A549 (cell line): ENCODE measurements at regions not wholly inside any gene's neighbourhood (a gene's known extent, or its start where the extent isn't known, plus 50 kb on each side); places are given as distances from the start of the nearest gene placed in this dataset.

Source experiments
- ATAC-seq, 2 experiments: fragments of 200-7000 bp in 1 of 2; fragments of >200 bp in 1 of 2; cut with Nextera tagmentation in 1 of 2; cut with Tn5 transposase in 1 of 2; 3 replicates each; pipeline versions ENCODE4 v1.8.0 to v1.9.1; 2018 to 2020; ENCODE audit warnings: mild to moderate bottlenecking in 1 of 2, moderate library complexity in 1 of 2
- CTCF ChIA-PET: fragments of 300-600 bp; sonication (Branson Sonifier 250); formaldehyde crosslinking; extraction: SDS; loops from one replicate; lab custom pipeline; 2021; ENCODE audit warnings: antibody characterized with exemption, inconsistent platforms; lab: Yijun Ruan, JAX
- POLR2A ChIA-PET: fragments of 350-600 bp; formaldehyde crosslinking; extraction: SDS; loops from one replicate; lab custom pipeline; 2021; ENCODE audit warnings: antibody characterized with exemption, inconsistent platforms; lab: Yijun Ruan, JAX
- DNase-seq, 2 experiments: peaks; one replicate each; pipeline versions ENCODE4 v3.0.0 to v3.0.0-alpha.2; 2011 to 2016; ENCODE audit warnings: low read depth in 1 of 2, low spot score in 1 of 2
- FAIRE-seq: peaks from 2 replicates; lab custom pipeline; 2011; peaks lifted over from hg19 to GRCh38; lab: Jason Lieb, UNC
- H3K27ac ChIP-seq, 2 experiments: fragments of >200 bp; sonication (Bioruptor Twin); formaldehyde crosslinking; 3 replicates each; pipeline ENCODE4 v1.5.1; 2016 to 2017
- H3K4me1 ChIP-seq: fragments of >200 bp; sonication (Bioruptor Twin); formaldehyde crosslinking; 3 replicates; pipeline ENCODE4 v1.6.1; 2016
- H3K4me2 ChIP-seq: fragments of >200 bp; sonication (Bioruptor Twin); formaldehyde crosslinking; 3 replicates; pipeline ENCODE4 v1.6.1; 2016
- H3K4me3 ChIP-seq: fragments of >200 bp; sonication (Bioruptor Twin); formaldehyde crosslinking; 3 replicates; pipeline ENCODE4 v1.5.1; 2016
- H3K9me3 ChIP-seq: fragments of >200 bp; sonication (Bioruptor Twin); formaldehyde crosslinking; 3 replicates; pipeline ENCODE4 v1.6.1; 2016
- BHLHE40 ChIP-seq: IDR thresholded peaks from 2 replicates; pipeline ENCODE4 v1.6.1; 2012; ENCODE audit warnings: low read depth, low read length, inconsistent platforms
- CBX8 ChIP-seq: fragments of 200-600 bp; sonication (generic); IDR thresholded peaks from 2 replicates; pipeline ENCODE4 v1.6.1; 2016
- CEBPB ChIP-seq, 2 experiments: fragments of >200 bp in 1 of 2; sonication (Bioruptor Twin) in 1 of 2; formaldehyde crosslinking in 1 of 2; IDR thresholded peaks; 2 replicates each; pipeline ENCODE4 v1.6.1; 2012 to 2016
- CHD4 ChIP-seq: fragments of 200-600 bp; sonication (generic); IDR thresholded peaks from 2 replicates; pipeline ENCODE4 v1.6.1; 2016; ENCODE audit warnings: antibody characterized with exemption, mild to moderate bottlenecking, borderline replicate concordance
- CTCF ChIP-seq: fragments of >200 bp; sonication (Bioruptor Twin); formaldehyde crosslinking; IDR thresholded peaks from 3 replicates; pipeline ENCODE4 v1.5.1; 2016
- EHF ChIP-seq: fragments of 250-450 bp; sonication (Bioruptor Pico); IDR thresholded peaks from 2 replicates; pipeline ENCODE4 v1.5.0; 2020; ENCODE audit warnings: mild to moderate bottlenecking
- ESRRA ChIP-seq: fragments of 150-350 bp; IDR thresholded peaks from 2 replicates; pipeline ENCODE4 v1.6.1; 2014; ENCODE audit warnings: mild to moderate bottlenecking, low read length, borderline replicate concordance
- FOSB ChIP-seq: fragments of 250-450 bp; sonication (Bioruptor Pico); IDR thresholded peaks from 2 replicates; pipeline ENCODE4 v1.5.0; 2020; ENCODE audit warnings: mild to moderate bottlenecking, moderate library complexity
- FOSL2 ChIP-seq, 2 experiments: fragments of 450-650 bp in 1 of 2; fragments of >200 bp in 1 of 2; sonication (Bioruptor Twin) in 1 of 2; formaldehyde crosslinking; IDR thresholded peaks; 2 replicates each; pipeline versions ENCODE4 v1.5.0 to v1.6.1; 2016 to 2020; ENCODE audit warnings: mild to moderate bottlenecking in 1 of 2, moderate library complexity in 1 of 2
- FOXS1 ChIP-seq: fragments of 250-450 bp; sonication (Bioruptor Pico); IDR thresholded peaks from 2 replicates; pipeline ENCODE4 v1.5.0; 2020; ENCODE audit warnings: mild to moderate bottlenecking, moderate library complexity
- GATA3 ChIP-seq: IDR thresholded peaks from 2 replicates; pipeline ENCODE4 v1.6.1; 2012; ENCODE audit warnings: borderline replicate concordance
- HES2 ChIP-seq: fragments of >200 bp; sonication (Bioruptor Twin); formaldehyde crosslinking; IDR thresholded peaks from 2 replicates; pipeline ENCODE4 v1.6.1; 2016
- HEYL ChIP-seq: fragments of 250-450 bp; sonication (Bioruptor Pico); IDR thresholded peaks from 2 replicates; pipeline ENCODE4 v1.8.0; 2021; ENCODE audit warnings: mild to moderate bottlenecking, moderate library complexity
- HOXB5 ChIP-seq: fragments of 250-450 bp; sonication (Bioruptor Pico); IDR thresholded peaks from 2 replicates; pipeline ENCODE4 v1.5.0; 2020; ENCODE audit warnings: mild to moderate bottlenecking, moderate library complexity
- JUNB ChIP-seq: fragments of >200 bp; sonication (Bioruptor Twin); formaldehyde crosslinking; IDR thresholded peaks from 2 replicates; pipeline ENCODE4 v1.6.1; 2016
- KDM5A ChIP-seq: fragments of 200-600 bp; sonication (generic); IDR thresholded peaks from 2 replicates; pipeline ENCODE4 v1.6.1; 2016; ENCODE audit warnings: antibody characterized with exemption, mild to moderate bottlenecking
- MAFK ChIP-seq: fragments of 450-650 bp; IDR thresholded peaks from 2 replicates; pipeline ENCODE4 v1.6.1; 2014; ENCODE audit not compliant: partially characterized antibody
- MAX ChIP-seq: IDR thresholded peaks from 2 replicates; pipeline ENCODE4 v1.6.1; 2012
- MAZ ChIP-seq: fragments of 150-350 bp; IDR thresholded peaks from 2 replicates; pipeline ENCODE4 v1.6.1; 2014; ENCODE audit warnings: antibody characterized with exemption, low read depth, low read length, borderline replicate concordance
- PBX3 ChIP-seq: IDR thresholded peaks from 2 replicates; pipeline ENCODE4 v1.6.1; 2012
- PHF8 ChIP-seq: fragments of 200-600 bp; sonication (generic); IDR thresholded peaks from 2 replicates; pipeline ENCODE4 v1.6.1; 2016; ENCODE audit warnings: low read depth, mild to moderate bottlenecking, antibody characterized with exemption, moderate library complexity, borderline replicate concordance
- POLR2A ChIP-seq: IDR thresholded peaks from 2 replicates; pipeline ENCODE4 v1.6.1; 2012; ENCODE audit warnings: mild to moderate bottlenecking, low read length
- RAD21 ChIP-seq, 2 experiments: fragments of >200 bp in 1 of 2; sonication (Bioruptor Twin) in 1 of 2; formaldehyde crosslinking in 1 of 2; IDR thresholded peaks in 1 of 2; conservative IDR thresholded peaks in 1 of 2; 2 replicates in 1 of 2; 3 replicates in 1 of 2; pipeline ENCODE4 v1.6.1; 2012 to 2018; ENCODE audit warnings: inconsistent platforms in 1 of 2
- RCOR1 ChIP-seq: fragments of 150-350 bp; IDR thresholded peaks from 2 replicates; pipeline ENCODE4 v1.6.1; 2014; ENCODE audit warnings: antibody characterized with exemption, low read length, low read depth
- RFX5 ChIP-seq: fragments of 450-650 bp; IDR thresholded peaks from 2 replicates; pipeline ENCODE4 v1.7.1; 2014; ENCODE audit warnings: antibody characterized with exemption, mild to moderate bottlenecking, moderate library complexity
- TFCP2L1 ChIP-seq: fragments of 250-450 bp; sonication (Bioruptor Pico); IDR thresholded peaks from 2 replicates; pipeline ENCODE4 v1.5.0; 2021; ENCODE audit warnings: mild to moderate bottlenecking
- USF2 ChIP-seq: fragments of 450-650 bp; IDR thresholded peaks from 2 replicates; pipeline ENCODE4 v1.6.1; 2014; ENCODE audit warnings: antibody characterized with exemption
- ZFP36 ChIP-seq: fragments of 450-650 bp; IDR thresholded peaks from 2 replicates; pipeline ENCODE4 v1.6.1; 2014; ENCODE audit warnings: borderline replicate concordance; ENCODE audit not compliant: partially characterized antibody
- WGBS: methylation state at CpG from one replicate; pipeline ENCODE4 v1.1.6; 2017; ENCODE audit errors: missing lambda C conversion rate; 5-methylcytosine and 5-hydroxymethylcytosine counted together

GRCh38 chr4:165635381-165635780 lies 237.7 kb upstream of the TLL1 start (continued):
- TF ChIP-seq CTCF (no peak), FOXS1 (CRISPR knock-in tag) (no peak), JUNB (no peak), GATA3 (no peak)

- WGBS: 0% methylated on average over 2 of the region's 2 CpGs
- H3K4me3 ChIP-seq: no peak overlapping the region
- POLR2A ChIA-PET: no interaction called here
- no peaks in the 10 kb centered on the region for H3K4me1 ChIP-seq
- FAIRE-seq: no peak
- H3K9me3 ChIP-seq: no peaks in the 10 kb centered on the region
- CTCF ChIA-PET: no interaction called here
- TF ChIP-seq CTCF (no peak), RCOR1 (no peak), FOXS1 (CRISPR knock-in tag) (no peak), POLR2A (no peak), ESRRA (no peak), PBX3 (no peak), FOSL2 (IDR thresholded peaks at IDR 0.05) (no peak), FOSL2 (CRISPR knock-in tag; IDR thresholded peaks at IDR 0.05) (no peak), MAZ (no peak), RFX5 (no peak), EHF (CRISPR knock-in tag) (no peak), CHD4 (no peak), MAFK (no peak), TFCP2L1 (CRISPR knock-in tag) (no peak)
- TF ChIP-seq, all 56 proteins: peak for 0
- H3K4me2 ChIP-seq: no peak overlapping the region
- DNase-seq (no peak), ATAC-seq (no peak)
- H3K27ac ChIP-seq: no peak overlapping the region
Observed at GRCh38 chr4:165635951-165636350, 237.1 kb upstream of the TLL1 start.

- ATAC-seq: no peak
- ChIA-PET CTCF (no interaction called here), POLR2A (no interaction called here)
- H3K4me2 ChIP-seq: no peak overlapping the region
- 30% methylated on average over 1 of the region's 1 CpG for WGBS
- H3K27ac ChIP-seq: no peak overlapping the region
- no peak for FAIRE-seq
- no peaks in the 10 kb centered on the region for H3K4me1 ChIP-seq
- no peak overlapping the region for H3K4me3 ChIP-seq
- DNase-seq: no peak
- H3K9me3 ChIP-seq: no peaks in the 10 kb centered on the region
- TF ChIP-seq FOSB (no peak), HEYL (CRISPR knock-in tag) (no peak), USF2 (no peak), BHLHE40 (no peak), HOXB5 (CRISPR knock-in tag) (no peak), RAD21 (conservative IDR thresholded peaks at IDR 0.05 in 1 of 2, IDR thresholded peaks at IDR 0.05 in 1 of 2) (no peak), ZFP36 (no peak), CEBPB (IDR thresholded peaks at IDR 0.05) (no peak), CTCF (no peak), KDM5A (no peak), MAX (no peak), PHF8 (no peak), FOXS1 (CRISPR knock-in tag) (no peak), CBX8 (no peak), CHD4 (no peak), HES2 (no peak)
Observed at GRCh38 chr4:165651901-165652300, 221.1 kb upstream of the TLL1 start.
